ENCODE measurements at regions not wholly inside any gene's neighbourhood (a gene's known extent, or its start where the extent isn't known, plus 50 kb on each side); places are given as distances from the start of the nearest gene placed in this dataset.

DNA sequence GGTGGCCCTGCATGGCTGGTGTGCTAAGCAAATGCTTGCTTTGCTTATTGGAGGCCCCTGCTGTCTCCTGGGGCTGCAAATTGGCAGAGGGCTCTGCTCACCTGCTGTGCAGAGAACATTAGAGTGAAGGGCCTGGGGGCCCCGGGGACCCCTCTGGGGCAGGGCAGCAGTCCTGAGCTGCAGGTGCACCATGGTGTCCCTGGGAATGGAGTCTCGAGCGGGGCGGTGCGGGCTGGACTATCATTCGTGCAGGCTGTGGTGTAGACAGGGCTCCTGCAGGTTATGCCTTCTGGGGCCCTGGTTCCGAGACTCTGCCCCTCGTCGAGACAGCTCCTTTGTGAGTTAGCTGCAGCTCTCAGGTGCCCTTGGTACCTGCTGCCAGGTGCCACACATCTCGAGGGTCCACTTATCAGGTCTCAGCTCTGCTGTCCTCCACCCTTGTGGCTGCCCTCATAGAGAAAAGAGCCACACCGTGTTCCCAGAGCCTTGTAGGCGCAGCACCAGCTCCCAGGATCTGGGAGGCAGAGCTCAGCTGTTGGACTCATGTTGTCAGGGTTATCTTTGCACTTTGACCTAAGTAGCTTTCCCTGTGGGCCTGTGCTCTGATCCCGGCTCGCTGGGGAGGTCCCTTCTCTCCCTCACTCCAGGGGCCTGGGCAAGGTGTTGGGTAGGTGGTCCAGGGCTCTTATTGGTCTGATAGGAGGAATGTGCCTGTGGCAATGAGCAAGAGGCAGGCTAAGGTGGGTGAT, 58.0 kb upstream of the ZNF536 start:
- no peak for DNase-seq

DNA sequence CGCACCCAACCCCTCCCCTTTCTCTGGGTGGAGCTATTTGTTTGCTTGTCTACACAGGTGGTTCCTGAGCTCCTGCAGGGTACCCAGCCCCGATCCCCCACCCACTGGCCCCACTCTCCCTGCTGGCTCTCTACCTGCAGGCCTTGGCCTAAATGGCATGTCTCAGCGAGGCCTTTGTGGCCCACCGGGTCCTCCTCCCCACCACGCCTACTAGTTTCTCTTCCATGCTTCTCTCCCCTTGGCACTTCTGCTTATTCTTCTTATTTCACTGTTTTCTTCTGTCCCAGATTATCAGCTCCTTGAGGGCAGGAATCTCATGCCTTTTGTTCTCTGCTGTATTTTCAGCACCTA, 57.4 kb upstream of the ZNF536 start:
- DNase-seq, result no peak

DNA sequence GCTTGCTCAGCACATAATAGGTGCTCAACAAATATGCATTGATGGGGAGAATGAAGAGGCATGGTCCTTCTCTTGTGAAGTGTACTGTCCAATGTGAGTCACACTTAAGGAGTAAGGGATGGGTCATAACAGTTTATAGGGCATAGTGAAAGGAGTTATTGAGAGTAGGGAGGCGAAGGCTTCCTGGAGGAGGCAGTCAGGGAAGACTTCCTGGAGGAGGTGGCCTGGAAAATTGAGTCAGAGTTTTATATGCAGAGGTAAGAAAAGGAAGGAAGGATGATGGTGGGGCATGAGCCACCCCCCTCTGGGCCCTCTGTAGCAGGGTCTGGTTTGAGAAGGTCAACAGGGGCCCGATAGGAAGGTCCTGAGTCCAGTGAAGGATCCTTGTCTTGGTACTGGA, 57.0 kb upstream of the ZNF536 start:
- no peak for DNase-seq

DNA sequence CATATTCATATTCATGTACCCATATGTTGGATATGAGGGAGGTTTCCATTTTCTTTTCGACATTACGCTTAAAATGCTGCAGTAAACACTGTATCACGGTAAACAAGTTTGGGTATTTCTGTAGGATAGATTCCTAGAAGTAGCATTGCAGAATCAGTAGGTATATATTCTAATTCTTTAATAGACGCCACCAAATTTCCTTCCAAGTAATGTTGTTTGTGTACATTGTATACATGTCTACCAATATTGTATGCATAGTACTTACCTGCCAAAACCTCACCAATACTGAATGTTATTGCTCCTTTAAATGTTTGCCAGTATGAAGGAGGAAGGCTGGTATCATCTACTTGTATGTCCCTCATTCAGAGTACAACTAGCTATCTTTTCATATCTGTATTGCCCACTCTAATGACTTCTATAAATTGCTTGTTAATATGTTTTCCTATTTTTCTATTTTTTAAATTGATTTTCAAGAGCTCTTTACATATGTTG, 56.1 kb upstream of the ZNF536 start:
- DNase-seq, result no peak

DNA sequence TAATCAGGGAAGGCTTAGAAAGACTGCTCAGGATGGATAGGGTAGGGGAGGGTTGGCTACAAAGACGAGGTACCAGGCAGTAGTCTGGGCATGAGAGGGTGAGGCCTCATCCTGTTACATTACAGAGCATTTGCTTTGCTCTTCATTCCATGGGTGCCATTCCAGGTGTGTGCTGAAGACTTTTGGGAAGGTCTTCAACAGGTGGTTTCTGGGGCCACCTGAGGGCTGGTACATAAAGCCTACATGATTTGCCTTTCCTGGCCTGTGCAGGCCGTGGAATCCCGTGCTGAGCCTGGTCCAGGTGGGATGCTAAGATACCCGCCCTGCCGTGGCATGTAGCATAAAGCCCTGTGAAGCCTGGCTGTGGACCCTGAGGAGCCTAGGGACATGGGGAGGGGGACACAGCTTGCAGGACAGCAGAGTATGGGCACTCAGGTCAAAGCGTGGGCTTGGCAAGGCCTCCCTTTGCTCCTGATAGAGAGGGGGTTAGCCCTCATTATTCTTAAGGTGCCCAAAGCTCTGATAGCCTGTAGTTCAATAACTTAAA, 55.6 kb upstream of the ZNF536 start:
- no peak for DNase-seq

DNA sequence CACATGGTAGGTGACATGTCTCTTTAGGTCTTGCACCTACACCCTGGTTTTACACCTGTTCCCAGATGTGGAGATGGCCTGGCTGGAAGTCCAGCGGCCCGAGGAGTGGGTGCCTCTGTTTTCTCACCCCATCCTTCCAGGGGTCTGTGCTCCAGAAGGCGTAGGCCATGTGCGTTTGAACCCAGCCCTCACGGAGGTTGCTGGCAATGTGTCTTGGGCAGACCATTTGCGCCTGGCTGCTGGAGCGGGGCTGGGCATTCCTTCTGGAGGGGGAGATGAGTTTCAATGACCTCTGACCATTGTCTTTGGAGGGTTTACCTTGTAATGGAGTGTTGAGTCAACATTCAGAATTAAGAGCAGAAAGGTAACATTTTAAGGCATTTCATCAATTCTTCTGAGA, 54.8 kb upstream of the ZNF536 start:
- DNase-seq, result no peak

DNA sequence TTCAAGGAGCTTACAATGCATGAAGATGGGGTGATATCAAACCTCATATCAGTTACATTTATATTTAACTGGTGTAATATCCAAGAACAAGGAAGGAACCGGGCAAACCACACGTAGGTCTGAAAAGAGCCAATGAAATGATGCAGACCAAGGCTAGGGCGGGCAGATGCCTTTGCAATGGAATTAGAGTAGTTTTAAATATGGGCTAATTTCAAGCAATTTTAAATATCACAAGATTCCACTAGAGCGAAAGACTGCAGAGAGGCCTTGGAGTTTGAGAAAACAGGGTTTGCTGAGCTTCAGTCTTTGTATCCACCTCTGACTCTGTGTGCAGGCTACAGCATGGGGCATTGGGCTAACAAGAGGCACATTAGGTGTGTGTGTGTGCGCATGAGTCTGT, 53.9 kb upstream of the ZNF536 start:
- DNase-seq, result no peak

DNA sequence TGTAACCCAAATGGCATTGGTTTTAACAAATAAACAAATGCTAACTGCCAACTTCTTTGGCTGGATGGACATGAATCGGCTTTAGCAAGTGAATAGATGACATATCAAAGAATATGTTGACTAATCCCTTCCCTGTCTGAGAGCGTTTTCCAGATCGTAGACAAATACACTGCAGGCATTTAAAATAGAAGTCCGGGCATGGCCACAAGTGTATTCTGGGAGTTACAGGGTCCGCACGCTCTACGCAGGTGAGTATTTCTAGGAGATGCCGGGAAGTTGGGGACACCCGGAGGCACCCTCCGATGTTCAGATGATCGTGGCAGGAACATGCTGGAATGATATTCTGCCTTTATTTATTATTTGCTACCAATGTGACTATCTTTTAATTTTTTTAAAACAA, 53.2 kb upstream of the ZNF536 start:
- no peak for DNase-seq

DNA sequence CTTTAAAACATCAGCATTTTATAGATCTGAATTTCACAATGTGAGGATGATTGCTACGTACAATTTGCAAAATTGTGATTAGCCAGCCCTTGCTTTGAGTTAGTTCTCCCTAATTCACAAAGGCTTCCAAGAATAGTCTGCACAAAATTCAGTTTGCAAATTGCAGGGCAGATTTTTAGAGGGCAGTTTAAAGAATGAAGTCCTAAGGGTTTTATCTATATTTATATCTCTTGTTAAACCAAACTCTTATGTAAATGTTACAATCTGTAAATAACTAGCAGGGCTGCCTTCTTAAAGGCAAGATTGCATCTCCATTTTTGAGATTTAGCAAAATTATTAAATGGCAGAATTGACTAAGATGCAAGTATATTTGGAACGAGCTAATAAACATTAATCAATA, 52.8 kb upstream of the ZNF536 start:
- DNase-seq, result no peak

DNA sequence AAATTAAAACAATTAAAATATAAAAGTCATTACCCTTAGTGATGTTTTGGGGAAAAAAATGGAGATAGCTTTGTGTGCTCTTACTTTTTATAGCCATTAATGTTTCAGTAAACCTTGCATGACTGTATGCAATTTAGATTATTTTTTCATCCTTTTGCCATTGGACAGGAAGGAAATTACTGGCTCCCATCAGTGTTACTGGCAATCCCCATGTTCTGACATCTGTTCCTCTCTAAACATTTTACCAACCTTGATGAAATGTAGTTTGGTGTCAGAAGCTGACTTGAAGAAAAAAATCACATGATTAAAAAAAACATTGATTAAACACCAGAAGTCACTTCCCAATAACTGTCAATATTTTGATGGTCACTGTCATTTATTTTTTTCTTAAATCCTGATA, 52.3 kb upstream of the ZNF536 start:
- DNase-seq, result no peak

DNA sequence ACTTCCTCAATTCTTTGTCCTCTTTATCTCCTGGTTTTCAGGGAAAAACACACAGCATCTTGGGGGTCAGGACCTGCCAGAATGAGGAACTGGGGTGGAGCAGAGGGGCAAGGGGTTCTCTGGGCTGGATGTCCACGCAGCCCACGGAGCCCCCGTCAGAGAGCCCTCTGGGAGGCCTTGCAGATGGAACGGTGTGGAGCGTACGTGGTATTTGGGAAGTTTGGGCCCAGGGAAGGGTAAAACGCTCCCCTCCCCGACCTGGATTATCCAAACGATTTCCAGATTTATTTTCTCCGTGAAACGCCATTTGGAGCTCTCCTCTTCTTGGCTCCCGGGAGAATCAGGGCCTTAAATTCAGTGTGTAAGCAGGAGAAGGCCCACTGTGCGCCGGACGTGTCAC, 51.7 kb upstream of the ZNF536 start:
- no peak for DNase-seq

DNA sequence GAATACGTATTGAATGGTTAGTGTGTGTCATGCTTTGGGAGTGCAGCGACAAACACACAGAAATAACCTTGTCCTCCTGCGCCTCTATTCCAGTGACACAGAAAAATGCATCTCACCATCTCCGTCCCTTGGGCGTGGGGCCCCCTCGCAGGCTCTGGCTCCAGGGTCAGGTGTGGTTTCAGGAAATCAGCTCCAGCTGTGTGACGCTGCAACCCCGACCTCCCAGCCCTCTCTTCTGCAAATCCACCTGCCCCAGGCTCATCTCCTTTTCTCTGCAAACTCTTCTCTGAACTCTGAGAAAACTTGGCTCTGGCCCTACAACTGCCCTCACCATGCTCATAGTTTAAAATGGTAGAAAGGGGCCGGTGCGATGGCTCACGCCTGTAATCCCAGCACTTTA, 51.3 kb upstream of the ZNF536 start:
- no peak for DNase-seq
